Sigmoid colon (tissue), 6 donors: ENCODE measurements at regions not wholly inside any gene's neighbourhood (a gene's known extent, or its start where the extent isn't known, plus 50 kb on each side); places are given as distances from the start of the nearest gene placed in this dataset.

Experiments used
- DNase-seq: peaks from one replicate; pipeline ENCODE4 v3.0.0-alpha.2; 2019
- H3K27ac ChIP-seq, 4 donors: fragments of 200-600 bp; sonication (generic); one replicate each; pipeline ENCODE4 v1.5.1; 2016 to 2019; ENCODE audit warnings: mild to moderate bottlenecking in 1 of 4
- H3K27me3 ChIP-seq, 3 donors: fragments of 200-600 bp; sonication (generic); one replicate each; pipeline ENCODE4 v1.5.1; 2019; ENCODE audit warnings: mild to moderate bottlenecking in 1 of 3
- H3K36me3 ChIP-seq, 4 donors: fragments of 200-600 bp; sonication (generic); one replicate each; pipeline ENCODE4 v1.5.1; 2016 to 2019
- H3K4me1 ChIP-seq, 4 donors: fragments of 200-600 bp; sonication (generic); one replicate each; pipeline ENCODE4 v1.5.1; 2017 to 2019
- H3K4me3 ChIP-seq, 4 donors: fragments of 200-600 bp; sonication (generic); one replicate each; pipeline ENCODE4 v1.5.1; 2017 to 2019; ENCODE audit warnings: mild to moderate bottlenecking in 2 of 4, moderate library complexity in 1 of 4
- H3K9me3 ChIP-seq, 4 donors: fragments of 200-600 bp in 3 of 4; sonication (generic) in 3 of 4; one replicate each; pipeline versions ENCODE4 v1.5.1 to v1.6.1; 2013 to 2019
- EP300 ChIP-seq, 4 donors: sonication (generic); formaldehyde crosslinking; IDR thresholded peaks; one replicate each; pipeline ENCODE4 v1.6.1; 2017; ENCODE audit warnings: antibody characterized with exemption in 4 of 4
- POLR2A ChIP-seq, 2 donors: fragments of 450-650 bp; IDR thresholded peaks; one replicate each; pipeline ENCODE4 v1.6.1; 2016; ENCODE audit warnings: antibody characterized with exemption in 2 of 2, mild to moderate bottlenecking in 2 of 2, moderate library complexity in 2 of 2
- POLR2AphosphoS5 ChIP-seq, 4 donors: sonication (generic); formaldehyde crosslinking; IDR thresholded peaks; one replicate each; pipeline ENCODE4 v1.6.1; 2017; ENCODE audit warnings: antibody characterized with exemption in 4 of 4
- WGBS, 2 donors: extraction: QIAGEN DNeasy Blood & Tissue Kit; methylation state at CpG; one replicate each; pipeline ENCODE4 v1.1.7; 2013; 5-methylcytosine and 5-hydroxymethylcytosine counted together
- intact Hi-C: fragments of 100-400 bp; cut with DNase I; formaldehyde crosslinking; loops from one replicate; pipeline ENCODE4 v1.15.1; 2023
- TF ChIP-seq, protein P1 (sequence below), 4 experiments: fragments of 450-650 bp in 3 of 4; fragments of 200-600 bp in 1 of 4; IDR thresholded peaks; one replicate each; pipeline ENCODE4 v1.5.1; 2016 to 2019; ENCODE audit warnings: antibody characterized with exemption in 4 of 4, mild to moderate bottlenecking in 3 of 4, moderate library complexity in 2 of 4
- donor health status: healthy with polysubstance abuse.
- donor health status: healthy.

DNA sequence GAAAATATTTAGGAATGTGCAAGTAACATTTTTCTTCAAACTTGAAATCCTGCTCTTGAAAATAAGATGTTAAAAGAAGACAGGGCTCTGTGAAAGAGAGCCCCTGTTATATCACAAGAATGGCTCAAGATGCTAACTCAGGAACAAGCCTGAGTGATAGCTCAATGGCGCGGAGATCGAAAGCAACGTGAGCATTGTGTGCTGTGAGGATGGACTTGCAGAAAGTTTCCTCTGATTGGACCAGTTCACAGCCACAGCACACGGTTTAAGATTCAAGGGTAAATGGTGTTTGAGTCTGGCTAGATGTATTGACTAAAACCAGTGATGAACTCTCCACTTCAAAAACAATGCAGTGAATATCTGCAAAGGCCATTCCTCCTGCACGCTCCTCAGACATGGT lies 2387.0 kb downstream of the MAT2B start:
- intact Hi-C loops: no loop called here
- Histone ChIP-seq H3K4me1 (no peaks in the 10 kb centered on the region), H3K36me3 (no peaks in the 10 kb centered on the region), H3K27me3 (no peaks in the 10 kb centered on the region), H3K9me3 (no peaks in the 10 kb centered on the region), H3K4me3 (no peak overlapping the region), H3K27ac (no peak overlapping the region)
- 89 to 92% methylated on average over 6 of the region's 6 CpGs for WGBS, 2 donors
- no peak for DNase-seq
- TF ChIP-seq POLR2A (IDR thresholded peaks at IDR 0.05) (no peak), POLR2AphosphoS5 (IDR thresholded peaks at IDR 0.05) (no peak)

DNA sequence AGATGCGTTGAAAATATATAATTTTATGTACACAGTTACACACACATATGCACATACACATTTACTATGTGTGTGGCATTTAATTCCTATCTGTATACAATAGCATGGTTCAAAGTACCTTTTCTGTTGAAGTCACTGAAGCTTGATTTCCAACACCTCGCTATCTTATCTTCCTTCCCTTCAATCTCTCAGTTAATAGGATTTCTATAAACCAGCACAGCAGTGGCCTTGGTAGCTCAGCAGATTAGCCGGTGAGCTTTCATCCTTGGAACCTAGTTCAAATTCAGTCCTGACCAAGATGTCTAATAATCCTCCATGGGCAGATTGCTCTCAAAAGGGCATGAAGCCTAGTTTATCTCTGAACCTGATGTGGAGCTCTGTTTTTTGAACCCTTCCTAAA lies 2389.5 kb downstream of the MAT2B start:
- intact Hi-C loops: no loop called here
- H3K9me3 ChIP-seq: no peaks in the 10 kb centered on the region
- no peak overlapping the region for H3K4me3 ChIP-seq
- no peaks in the 10 kb centered on the region for H3K4me1 ChIP-seq
- no peaks in the 10 kb centered on the region for H3K36me3 ChIP-seq
- no peaks in the 10 kb centered on the region for H3K27me3 ChIP-seq
- H3K27ac ChIP-seq: no peak overlapping the region
- TF ChIP-seq EP300 (IDR thresholded peaks at IDR 0.05) (no peak), POLR2A (IDR thresholded peaks at IDR 0.05) (no peak)
- TF ChIP-seq, protein P1, sequence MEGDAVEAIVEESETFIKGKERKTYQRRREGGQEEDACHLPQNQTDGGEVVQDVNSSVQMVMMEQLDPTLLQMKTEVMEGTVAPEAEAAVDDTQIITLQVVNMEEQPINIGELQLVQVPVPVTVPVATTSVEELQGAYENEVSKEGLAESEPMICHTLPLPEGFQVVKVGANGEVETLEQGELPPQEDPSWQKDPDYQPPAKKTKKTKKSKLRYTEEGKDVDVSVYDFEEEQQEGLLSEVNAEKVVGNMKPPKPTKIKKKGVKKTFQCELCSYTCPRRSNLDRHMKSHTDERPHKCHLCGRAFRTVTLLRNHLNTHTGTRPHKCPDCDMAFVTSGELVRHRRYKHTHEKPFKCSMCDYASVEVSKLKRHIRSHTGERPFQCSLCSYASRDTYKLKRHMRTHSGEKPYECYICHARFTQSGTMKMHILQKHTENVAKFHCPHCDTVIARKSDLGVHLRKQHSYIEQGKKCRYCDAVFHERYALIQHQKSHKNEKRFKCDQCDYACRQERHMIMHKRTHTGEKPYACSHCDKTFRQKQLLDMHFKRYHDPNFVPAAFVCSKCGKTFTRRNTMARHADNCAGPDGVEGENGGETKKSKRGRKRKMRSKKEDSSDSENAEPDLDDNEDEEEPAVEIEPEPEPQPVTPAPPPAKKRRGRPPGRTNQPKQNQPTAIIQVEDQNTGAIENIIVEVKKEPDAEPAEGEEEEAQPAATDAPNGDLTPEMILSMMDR (IDR thresholded peaks at IDR 0.05): no peak
- 42 to 71% methylated on average over 3 of the region's 3 CpGs for WGBS, 2 donors
- no peak for DNase-seq

DNA sequence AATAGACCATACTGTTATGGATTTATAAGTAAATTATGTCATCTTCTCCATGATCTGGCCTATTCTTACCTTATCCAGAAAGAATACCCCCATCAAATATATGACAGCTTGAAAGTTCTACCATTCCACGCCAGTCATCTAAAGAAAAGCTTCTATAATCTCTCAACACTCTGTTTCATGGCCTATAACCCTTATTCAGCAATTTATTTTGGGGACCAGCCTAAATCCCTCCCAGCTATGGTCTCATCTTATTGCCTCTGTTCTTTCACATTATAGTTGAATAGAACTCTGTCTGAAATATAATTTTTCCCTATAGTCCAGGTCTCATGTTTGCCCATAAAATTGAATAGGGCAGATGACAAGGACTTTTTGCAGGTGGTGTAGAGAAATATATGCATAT lies 2387.6 kb upstream of the WWC1 start:
- TF ChIP-seq EP300 (IDR thresholded peaks at IDR 0.05): no peak
- TF ChIP-seq POLR2AphosphoS5 (IDR thresholded peaks at IDR 0.05): no peak
- TF ChIP-seq, protein P1 (IDR thresholded peaks at IDR 0.05): no peak
- TF ChIP-seq POLR2A (IDR thresholded peaks at IDR 0.05): no peak
- Histone ChIP-seq H3K36me3 (no peaks in the 10 kb centered on the region), H3K4me3 (no peak overlapping the region), H3K9me3 (no peaks in the 10 kb centered on the region), H3K27me3 (no peaks in the 10 kb centered on the region), H3K4me1 (no peaks in the 10 kb centered on the region), H3K27ac (no peak overlapping the region)
- no peak for DNase-seq
- WGBS, 2 donors: 84 to 91% methylated on average over 1 of the region's 1 CpG
- intact Hi-C loops: no loop called here

DNA sequence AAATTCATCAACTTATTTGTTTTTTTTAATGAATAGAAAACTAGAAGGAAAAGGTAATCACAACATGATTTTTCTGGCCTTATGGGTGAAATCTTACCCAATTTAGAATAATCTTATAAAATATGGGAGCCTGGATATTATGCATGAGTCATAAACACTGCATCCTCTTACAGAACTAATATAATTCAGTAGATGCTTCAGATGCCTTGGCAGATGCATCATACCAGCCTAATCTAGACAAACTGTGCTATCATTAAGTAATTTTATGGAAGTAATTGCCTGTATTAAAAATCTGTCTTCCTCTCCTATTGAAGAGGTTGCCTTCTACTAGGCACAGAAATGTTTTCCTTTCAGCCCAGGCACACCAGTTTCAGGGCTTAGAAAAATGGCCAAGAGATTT lies 2384.6 kb upstream of the WWC1 start:
- H3K27ac ChIP-seq: no peak overlapping the region
- no peaks in the 10 kb centered on the region for H3K27me3 ChIP-seq
- intact Hi-C loops: no loop called here
- no peaks in the 10 kb centered on the region for H3K36me3 ChIP-seq
- H3K4me3 ChIP-seq: no peak overlapping the region
- DNase-seq: no peak
- H3K9me3 ChIP-seq: no peaks in the 10 kb centered on the region
- TF ChIP-seq, protein P1 (IDR thresholded peaks at IDR 0.05): no peak
- no peak for TF ChIP-seq POLR2AphosphoS5 (IDR thresholded peaks at IDR 0.05)
- no peak for TF ChIP-seq POLR2A (IDR thresholded peaks at IDR 0.05)
- TF ChIP-seq EP300 (IDR thresholded peaks at IDR 0.05): no peak
- H3K4me1 ChIP-seq: no peaks in the 10 kb centered on the region

DNA sequence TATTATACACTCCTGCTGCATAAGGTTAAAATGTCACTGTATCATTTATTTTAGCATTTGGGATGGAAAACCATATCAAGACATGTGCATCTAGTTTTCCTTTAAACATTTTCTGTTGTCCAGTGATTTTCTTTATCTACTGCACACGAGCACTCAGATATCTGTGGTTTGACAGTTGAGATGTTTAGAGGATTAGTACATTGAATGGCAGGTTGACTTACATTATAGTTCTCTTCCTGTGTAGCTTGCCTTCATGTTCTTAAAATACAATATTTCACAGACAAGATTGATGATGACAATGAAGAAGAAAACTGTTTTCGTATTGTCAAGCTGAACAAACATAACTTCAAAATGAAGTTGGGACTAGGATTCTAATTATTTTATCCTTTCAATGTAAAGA lies 2378.4 kb upstream of the WWC1 start:
- DNase-seq: no peak
- no peaks in the 10 kb centered on the region for H3K9me3 ChIP-seq
- no peak overlapping the region for H3K4me3 ChIP-seq

More for the DNA sequence above, 2378.4 kb upstream of the WWC1 start:
- intact Hi-C loops: no loop called here
- Histone ChIP-seq H3K27me3 (no peaks in the 10 kb centered on the region), H3K4me1 (no peaks in the 10 kb centered on the region), H3K27ac (no peak overlapping the region), H3K36me3 (no peaks in the 10 kb centered on the region)
- 62 to 64% methylated on average over 2 of the region's 2 CpGs for WGBS, 2 donors
- no peak for TF ChIP-seq EP300 (IDR thresholded peaks at IDR 0.05)
- TF ChIP-seq POLR2A (IDR thresholded peaks at IDR 0.05): no peak
- no peak for TF ChIP-seq POLR2AphosphoS5 (IDR thresholded peaks at IDR 0.05)
- TF ChIP-seq, protein P1 (IDR thresholded peaks at IDR 0.05): no peak
